ENCODE measurements at regions not wholly inside any gene's neighbourhood (a gene's known extent, or its start where the extent isn't known, plus 50 kb on each side); places are given as distances from the start of the nearest gene placed in this dataset.

- in situ Hi-C loops (cut with HindIII; ENCODE audit: low pct_unique_long_range_greater_than_20kb, low sequenced_read_pairs) = no loop called here
- DNase-seq (ENCODE audit: low read depth, low spot score) = no peak
These were observed 807.0 kb upstream of the ARRDC4 start for GRCh38 chr15:97153356-97153965.

GRCh38 chr15:97156739-97157265 lies 803.7 kb upstream of the ARRDC4 start:
- no peak for DNase-seq (ENCODE audit: low read depth, low spot score)
- in situ Hi-C loops (cut with HindIII; ENCODE audit: low pct_unique_long_range_greater_than_20kb, low sequenced_read_pairs) = no loop called here

- in situ Hi-C loops (cut with HindIII; ENCODE audit: low pct_unique_long_range_greater_than_20kb, low sequenced_read_pairs) = no loop called here
- no peak for DNase-seq (ENCODE audit: low read depth, low spot score)
These were observed 797.6 kb upstream of the ARRDC4 start for GRCh38 chr15:97162805-97163495.

- DNase-seq (ENCODE audit: low read depth, low spot score) = no peak
- in situ Hi-C loops (cut with HindIII; ENCODE audit: low pct_unique_long_range_greater_than_20kb, low sequenced_read_pairs) = no loop called here
These were observed 795.3 kb upstream of the ARRDC4 start for GRCh38 chr15:97165205-97165604.

GRCh38 chr15:97168704-97169475 lies 791.6 kb upstream of the ARRDC4 start:
- no peak for DNase-seq (ENCODE audit: low read depth, low spot score)
- in situ Hi-C loops (cut with HindIII; ENCODE audit: low pct_unique_long_range_greater_than_20kb, low sequenced_read_pairs) = no loop called here

GRCh38 chr15:97171556-97171955 lies 788.9 kb upstream of the ARRDC4 start:
- no peak for DNase-seq (ENCODE audit: low read depth, low spot score)
- in situ Hi-C loops (cut with HindIII; ENCODE audit: low pct_unique_long_range_greater_than_20kb, low sequenced_read_pairs) = no loop called here

GRCh38 chr15:97174886-97175540 lies 785.5 kb upstream of the ARRDC4 start:
- in situ Hi-C loops (cut with HindIII; ENCODE audit: low pct_unique_long_range_greater_than_20kb, low sequenced_read_pairs) = no loop called here
- no peak for DNase-seq (ENCODE audit: low read depth, low spot score)

- in situ Hi-C loops (cut with HindIII; ENCODE audit: low pct_unique_long_range_greater_than_20kb, low sequenced_read_pairs) = no loop called here
- no peak for DNase-seq (ENCODE audit: low read depth, low spot score)
These were observed 783.3 kb upstream of the ARRDC4 start for GRCh38 chr15:97177151-97177577.

- in situ Hi-C loops (cut with HindIII; ENCODE audit: low pct_unique_long_range_greater_than_20kb, low sequenced_read_pairs) = no loop called here
- DNase-seq (ENCODE audit: low read depth, low spot score) = no peak
These were observed 777.9 kb upstream of the ARRDC4 start for GRCh38 chr15:97182581-97182980.

GRCh38 chr15:97189162-97189780 lies 771.2 kb upstream of the ARRDC4 start:
- in situ Hi-C loops (cut with HindIII; ENCODE audit: low pct_unique_long_range_greater_than_20kb, low sequenced_read_pairs) = no loop called here
- DNase-seq (ENCODE audit: low read depth, low spot score) = no peak

- no peak for DNase-seq (ENCODE audit: low read depth, low spot score)
- in situ Hi-C loops (cut with HindIII; ENCODE audit: low pct_unique_long_range_greater_than_20kb, low sequenced_read_pairs) = no loop called here
These were observed 765.8 kb upstream of the ARRDC4 start for GRCh38 chr15:97194750-97195149.

GRCh38 chr15:97196048-97197014 lies 764.2 kb upstream of the ARRDC4 start:
- DNase-seq (ENCODE audit: low read depth, low spot score) = no peak
- in situ Hi-C loops (cut with HindIII; ENCODE audit: low pct_unique_long_range_greater_than_20kb, low sequenced_read_pairs) = no loop called here

- no peak for DNase-seq (ENCODE audit: low read depth, low spot score)
- in situ Hi-C loops (cut with HindIII; ENCODE audit: low pct_unique_long_range_greater_than_20kb, low sequenced_read_pairs) = no loop called here
These were observed 761.0 kb upstream of the ARRDC4 start for GRCh38 chr15:97199393-97200051.

- DNase-seq (ENCODE audit: low read depth, low spot score) = no peak
- in situ Hi-C loops (cut with HindIII; ENCODE audit: low pct_unique_long_range_greater_than_20kb, low sequenced_read_pairs) = no loop called here
These were observed 760.3 kb upstream of the ARRDC4 start for GRCh38 chr15:97200161-97200560.

- DNase-seq (ENCODE audit: low read depth, low spot score) = no peak
- in situ Hi-C loops (cut with HindIII; ENCODE audit: low pct_unique_long_range_greater_than_20kb, low sequenced_read_pairs) = no loop called here
These were observed 750.2 kb upstream of the ARRDC4 start for GRCh38 chr15:97210277-97210676.

- in situ Hi-C loops (cut with HindIII; ENCODE audit: low pct_unique_long_range_greater_than_20kb, low sequenced_read_pairs) = no loop called here
These were observed 744.9 kb upstream of the ARRDC4 start for GRCh38 chr15:97215629-97216028.

More at GRCh38 chr15:97215629-97216028, 744.9 kb upstream of the ARRDC4 start:
- DNase-seq (ENCODE audit: low read depth, low spot score) = no peak

Data from SK-MEL-5 (cell line).